ENCODE measurements at regions not wholly inside any gene's neighbourhood (a gene's known extent, or its start where the extent isn't known, plus 50 kb on each side); places are given as distances from the start of the nearest gene placed in this dataset.

- TF ChIP-seq SOX13 (IDR thresholded peaks at IDR 0.05) (no peak; the same call in 1 of the 2 replicates), SOX13 (CRISPR knock-in tag; conservative IDR thresholded peaks at IDR 0.05 in 1 of 2, IDR thresholded peaks at IDR 0.05 in 1 of 2) (peak in 1 of 2 experiments; percentile 88; a peak in 2 of 4 replicates), SALL1 (CRISPR knock-in tag; IDR thresholded peaks at IDR 0.05) (peak; percentile 50; the same call in 1 of the 2 replicates), ARNT2 (CRISPR knock-in tag; IDR thresholded peaks at IDR 0.05; ENCODE audit: low read depth) (no peak), FOXK1 (CRISPR knock-in tag; IDR thresholded peaks at IDR 0.05; ENCODE audit: borderline replicate concordance, low read depth) (peak; percentile 34; the same call in 1 of the 2 replicates), POLR2AphosphoS5 (IDR thresholded peaks at IDR 0.05; ENCODE audit: low read depth, low read length) (no peak), KDM4B (CRISPR knock-in tag; IDR thresholded peaks at IDR 0.05) (0 out of 2 replicates have a peak, but pooled peaks have one; percentile 39), TBX3 (IDR thresholded peaks at IDR 0.05; ENCODE audit: borderline replicate concordance) (peak; percentile 66; the same call in 1 of the 2 replicates), ELF3 (CRISPR knock-in tag; IDR thresholded peaks at IDR 0.05) (peak; percentile 76), FOXP4 (CRISPR knock-in tag; IDR thresholded peaks at IDR 0.05) (peak; percentile 88), RERE (CRISPR knock-in tag; IDR thresholded peaks at IDR 0.05; ENCODE audit: low read depth) (peak; percentile 50; the same call in 1 of the 2 replicates), PTBP1 (IDR thresholded peaks at IDR 0.05; ENCODE audit: low read depth, low read length, poor library complexity, severe bottlenecking) (no peak), ZNF362 (CRISPR knock-in tag; IDR thresholded peaks at IDR 0.05; ENCODE audit: borderline replicate concordance) (peak; percentile 86), KDM3A (CRISPR knock-in tag; IDR thresholded peaks at IDR 0.05; ENCODE audit: low read depth) (0 out of 2 replicates have a peak, but pooled peaks have one; percentile 34), PPARG (CRISPR knock-in tag; conservative IDR thresholded peaks at IDR 0.05) (peak; percentile 69; the same call in 1 of the 2 replicates)
Measured at GRCh38 chr13:70889163-70889562, 780.9 kb upstream of the KLHL1 start (continued).
